Stimulated activated CD8-positive, alpha-beta memory T cell treated with anti-CD3 and anti-CD28 coated beads, Interleukin-2, amount 100 ng/mL, for 48 hours (primary cell): ENCODE measurements at regions not wholly inside any gene's neighbourhood (a gene's known extent, or its start where the extent isn't known, plus 50 kb on each side); places are given as distances from the start of the nearest gene placed in this dataset.
A peak's percentile ranks its signal among the peaks of the same experiment; 100 is the strongest.

Experiments used
- DNase-seq, 2 donors: peaks; one replicate each; pipeline ENCODE4 v3.0.0-alpha.2; 2020; ENCODE audit warnings: low read depth in 2 of 2

GRCh38 chr10:89829262-89829886, 128.0 kb downstream of the KIF20B start:
- no peak for DNase-seq

- no peak for DNase-seq
These were observed 128.5 kb downstream of the KIF20B start for GRCh38 chr10:89829887-89830269.

- no peak for DNase-seq
These were observed 129.2 kb downstream of the KIF20B start for GRCh38 chr10:89830624-89831023.

- no peak for DNase-seq
These were observed 135.4 kb downstream of the KIF20B start for GRCh38 chr10:89836840-89837164.

GRCh38 chr10:89837165-89838043, 136.0 kb downstream of the KIF20B start:
- peak; percentile 3 to 19 for DNase-seq

- no peak for DNase-seq
These were observed 136.7 kb downstream of the KIF20B start for GRCh38 chr10:89838044-89838615.

GRCh38 chr10:89845541-89846280, 144.3 kb downstream of the KIF20B start:
- DNase-seq, result no peak

GRCh38 chr10:89846281-89846630, 144.9 kb downstream of the KIF20B start:
- no peak for DNase-seq

GRCh38 chr10:89846786-89847185, 145.4 kb downstream of the KIF20B start:
- no peak for DNase-seq

GRCh38 chr10:89852872-89853271, 151.5 kb downstream of the KIF20B start:
- no peak for DNase-seq

- no peak for DNase-seq
These were observed 152.4 kb downstream of the KIF20B start for GRCh38 chr10:89853781-89854191.

GRCh38 chr10:89857431-89858042, 156.1 kb downstream of the KIF20B start:
- no peak for DNase-seq

- no peak for DNase-seq
These were observed 159.8 kb downstream of the KIF20B start for GRCh38 chr10:89861199-89861573.

- DNase-seq, result no peak
These were observed 160.4 kb downstream of the KIF20B start for GRCh38 chr10:89861584-89862301.

- DNase-seq, result no peak
These were observed 166.6 kb downstream of the KIF20B start for GRCh38 chr10:89867964-89868363.

GRCh38 chr10:89869180-89869579, 167.8 kb downstream of the KIF20B start:
- DNase-seq, result no peak

GRCh38 chr10:89869592-89870156, 168.3 kb downstream of the KIF20B start:
- DNase-seq, result no peak

GRCh38 chr10:89870936-89871335, 169.5 kb downstream of the KIF20B start:
- DNase-seq, result no peak

GRCh38 chr10:89873055-89873454, 171.7 kb downstream of the KIF20B start:
- no peak for DNase-seq

GRCh38 chr10:89875557-89875956, 174.2 kb downstream of the KIF20B start:
- no peak for DNase-seq

- DNase-seq, result no peak
These were observed 177.7 kb downstream of the KIF20B start for GRCh38 chr10:89879121-89879520.
